T1000 (cell line): ENCODE measurements at regions not wholly inside any gene's neighbourhood (a gene's known extent, or its start where the extent isn't known, plus 50 kb on each side); places are given as distances from the start of the nearest gene placed in this dataset.

ENCODE experiments used
- DNase-seq: peaks from one replicate; lab custom pipeline; 2025; ENCODE audit warnings: mixed read lengths; lab: John Stamatoyannopoulos, UW

GRCh38 chr5:101932599-101932998, 363.5 kb downstream of the SLCO4C1 start:
- no peak for DNase-seq

GRCh38 chr5:101929628-101930027, 366.5 kb downstream of the SLCO4C1 start:
- DNase-seq: no peak

GRCh38 chr5:101917166-101917565, 378.9 kb downstream of the SLCO4C1 start:
- DNase-seq: no peak

GRCh38 chr5:101915554-101915953, 380.5 kb downstream of the SLCO4C1 start:
- DNase-seq: peak; percentile 7

GRCh38 chr5:101904736-101905135, 391.3 kb downstream of the SLCO4C1 start:
- no peak for DNase-seq

GRCh38 chr5:101897914-101898313, 398.2 kb downstream of the SLCO4C1 start:
- DNase-seq: no peak

GRCh38 chr5:101894985-101895384, 401.1 kb downstream of the SLCO4C1 start:
- DNase-seq: no peak

- no peak for DNase-seq
Measured at GRCh38 chr5:101878190-101878589, 417.9 kb downstream of the SLCO4C1 start.

- DNase-seq: no peak
Measured at GRCh38 chr5:101877451-101877850, 418.6 kb downstream of the SLCO4C1 start.

GRCh38 chr5:101866473-101866872, 429.6 kb downstream of the SLCO4C1 start:
- DNase-seq: no peak

- no peak for DNase-seq
Measured at GRCh38 chr5:101860563-101860962, 435.5 kb downstream of the SLCO4C1 start.

- no peak for DNase-seq
Measured at GRCh38 chr5:101860145-101860544, 435.9 kb downstream of the SLCO4C1 start.

GRCh38 chr5:101846496-101846895, 449.6 kb downstream of the SLCO4C1 start:
- DNase-seq: no peak

- DNase-seq: no peak
Measured at GRCh38 chr5:101843055-101843454, 453.0 kb downstream of the SLCO4C1 start.

GRCh38 chr5:101838435-101838834, 457.6 kb downstream of the SLCO4C1 start:
- DNase-seq: no peak

- DNase-seq: no peak
Measured at GRCh38 chr5:101829255-101829654, 466.8 kb downstream of the SLCO4C1 start.

- no peak for DNase-seq
Measured at GRCh38 chr5:101811466-101811865, 484.6 kb downstream of the SLCO4C1 start.

- no peak for DNase-seq
Measured at GRCh38 chr5:101806410-101806809, 489.7 kb downstream of the SLCO4C1 start.

- no peak for DNase-seq
Measured at GRCh38 chr5:101796427-101796826, 499.7 kb downstream of the SLCO4C1 start.

GRCh38 chr5:101788797-101789196, 507.3 kb downstream of the SLCO4C1 start:
- DNase-seq: no peak

- no peak for DNase-seq
Measured at GRCh38 chr5:101785090-101785489, 511.0 kb downstream of the SLCO4C1 start.

- no peak for DNase-seq
Measured at GRCh38 chr5:101783241-101784013, 512.7 kb downstream of the SLCO4C1 start.

GRCh38 chr5:101782352-101783103, 513.6 kb downstream of the SLCO4C1 start:
- no peak for DNase-seq
